ENCODE measurements at regions not wholly inside any gene's neighbourhood (a gene's known extent, or its start where the extent isn't known, plus 50 kb on each side); places are given as distances from the start of the nearest gene placed in this dataset.

DNA sequence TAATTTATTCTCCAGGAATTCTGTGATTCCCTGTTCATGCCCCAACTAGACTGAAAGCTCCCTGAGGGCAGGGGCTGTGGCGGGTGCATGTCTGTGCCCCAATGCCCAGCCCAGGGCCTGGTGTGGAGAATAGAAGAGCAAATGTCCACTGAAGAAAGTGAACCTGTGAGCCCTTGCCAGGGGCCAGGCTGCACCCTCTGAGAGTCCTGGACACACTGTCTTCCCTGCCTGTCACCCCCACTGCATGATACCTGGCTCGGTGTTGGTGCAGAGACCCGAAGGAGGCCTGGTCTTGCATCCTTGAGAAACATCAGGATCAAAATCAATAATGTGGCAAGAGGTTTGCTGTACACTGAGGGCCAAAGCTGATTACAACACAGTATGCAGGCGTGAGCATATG, 69.8 kb upstream of the RUNX3 start:
- TF ChIP-seq POLR2A (IDR thresholded peaks at IDR 0.05; ENCODE audit: low read depth, low read length) (no peak), POLR2AphosphoS5 (IDR thresholded peaks at IDR 0.05; ENCODE audit: low read depth, low read length) (no peak), SPI1 (IDR thresholded peaks at IDR 0.05; ENCODE audit: low read depth, low read length) (no peak), TAF1 (IDR thresholded peaks at IDR 0.05; ENCODE audit: low read depth, low read length) (no peak)
